HEK293T (cell line): ENCODE measurements at regions not wholly inside any gene's neighbourhood (a gene's known extent, or its start where the extent isn't known, plus 50 kb on each side); places are given as distances from the start of the nearest gene placed in this dataset.

Source experiments
- CTCF ChIA-PET: fragments of 350-600 bp; formaldehyde crosslinking; extraction: SDS; loops from one replicate; lab custom pipeline; 2021; ENCODE audit warnings: antibody characterized with exemption, inconsistent platforms; lab: Yijun Ruan, JAX
- POLR2A ChIA-PET: fragments of 350-600 bp; formaldehyde crosslinking; extraction: SDS; loops from one replicate; lab custom pipeline; 2020; ENCODE audit warnings: antibody characterized with exemption, inconsistent platforms; lab: Yijun Ruan, JAX
- DNase-seq: peaks from one replicate; pipeline ENCODE4 v3.0.0; 2012; ENCODE audit warnings: mixed read lengths; ENCODE audit errors: extremely low spot score
- ARNT ChIP-seq: fragments of 450-650 bp; IDR thresholded peaks from 2 replicates; pipeline ENCODE4 v1.6.1; 2017; ENCODE audit warnings: mild to moderate bottlenecking
- BHLHE40 ChIP-seq: fragments of 450-650 bp; IDR thresholded peaks from 2 replicates; pipeline ENCODE4 v1.6.1; 2016; ENCODE audit warnings: mild to moderate bottlenecking, moderate library complexity, borderline replicate concordance
- CTBP1 ChIP-seq: fragments of 450-650 bp; IDR thresholded peaks from 2 replicates; pipeline ENCODE4 v1.6.1; 2016; ENCODE audit warnings: borderline replicate concordance
- ELF4 ChIP-seq: fragments of 450-650 bp; IDR thresholded peaks from 2 replicates; pipeline ENCODE4 v1.6.1; 2017; ENCODE audit warnings: antibody characterized with exemption
- FOXA1 ChIP-seq: fragments of 450-650 bp; IDR thresholded peaks from 2 replicates; pipeline ENCODE4 v1.6.1; 2016; ENCODE audit warnings: mild to moderate bottlenecking
- FOXK2 ChIP-seq: fragments of 450-650 bp; IDR thresholded peaks from 2 replicates; pipeline ENCODE4 v1.6.1; 2016; ENCODE audit warnings: mild to moderate bottlenecking
- FOXM1 ChIP-seq: fragments of 450-650 bp; IDR thresholded peaks from 2 replicates; pipeline ENCODE4 v1.6.1; 2017; ENCODE audit warnings: mild to moderate bottlenecking, borderline replicate concordance
- HDGF ChIP-seq: fragments of 450-650 bp; IDR thresholded peaks from 2 replicates; pipeline ENCODE4 v1.6.1; 2017; ENCODE audit warnings: antibody characterized with exemption, borderline replicate concordance
- L3MBTL2 ChIP-seq: fragments of 450-650 bp; conservative IDR thresholded peaks from 2 replicates; pipeline ENCODE4 v1.6.1; 2016; ENCODE audit warnings: mild to moderate bottlenecking
- LEF1 ChIP-seq: fragments of 450-650 bp; IDR thresholded peaks from 2 replicates; pipeline ENCODE4 v1.6.1; 2017; ENCODE audit warnings: mild to moderate bottlenecking, borderline replicate concordance
- NFRKB ChIP-seq: fragments of 450-650 bp; IDR thresholded peaks from 2 replicates; pipeline ENCODE4 v1.6.1; 2016; ENCODE audit warnings: mild to moderate bottlenecking, moderate library complexity
- SP1 ChIP-seq: fragments of 450-650 bp; IDR thresholded peaks from 2 replicates; pipeline ENCODE4 v1.6.1; 2017
- SUZ12 ChIP-seq: fragments of 450-650 bp; IDR thresholded peaks from 2 replicates; pipeline ENCODE4 v1.6.1; 2016; ENCODE audit warnings: mild to moderate bottlenecking
- TARDBP ChIP-seq: fragments of 450-650 bp; IDR thresholded peaks from 2 replicates; pipeline ENCODE4 v1.6.1; 2016
- ZNF384 ChIP-seq: fragments of 450-650 bp; IDR thresholded peaks from 2 replicates; pipeline ENCODE4 v1.6.1; 2016
- TF ChIP-seq, protein P1 (sequence below): fragments of 450-650 bp; IDR thresholded peaks from 2 replicates; pipeline ENCODE4 v1.6.1; 2016

DNA sequence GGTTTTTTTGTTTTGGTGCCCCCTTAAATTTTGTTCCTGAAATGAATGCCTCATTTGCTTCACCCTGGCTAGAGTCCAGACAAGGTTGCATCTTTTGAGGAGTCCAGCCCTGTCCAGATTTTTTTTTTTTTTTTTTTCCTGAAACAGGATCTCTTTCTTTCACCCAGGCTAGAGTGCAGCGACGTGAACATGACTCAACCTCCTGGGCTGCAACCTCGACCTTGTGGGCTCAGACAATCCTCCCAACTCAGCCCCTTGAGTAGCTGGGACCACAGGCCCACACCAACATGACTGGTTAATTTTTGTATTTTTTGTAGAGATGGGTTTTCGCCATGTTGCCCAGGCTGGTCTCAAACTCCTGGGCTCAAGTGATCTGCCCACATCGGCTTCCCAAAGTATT, 469.0 kb upstream of the BRINP1 start:
- ChIA-PET POLR2A (no interaction called here), CTCF (no interaction called here)
- TF ChIP-seq BHLHE40 (no peak), CTBP1 (no peak), SP1 (no peak), ZNF384 (no peak), ELF4 (no peak)
- DNase-seq: no peak

DNA sequence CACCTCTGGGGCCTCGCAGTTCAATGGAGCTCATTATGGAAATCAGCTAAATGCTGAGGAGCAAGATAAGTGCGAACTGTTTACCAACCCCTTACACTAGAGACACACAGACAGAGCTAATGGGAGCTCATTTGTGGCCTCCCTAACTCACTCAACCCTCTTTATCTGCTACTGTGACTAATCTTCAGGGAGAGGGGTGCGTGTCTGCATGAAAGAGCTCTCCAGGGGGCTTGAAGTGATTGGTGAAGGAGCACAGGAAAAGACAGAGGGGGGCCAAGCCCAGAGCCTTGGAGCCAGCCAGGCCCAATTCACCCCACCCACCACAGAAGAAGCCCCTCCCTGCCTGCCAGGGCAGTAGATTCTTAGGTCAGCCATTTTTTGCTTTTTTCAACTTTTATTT, 466.8 kb upstream of the BRINP1 start:
- TF ChIP-seq TARDBP (no peak), ELF4 (no peak), SUZ12 (no peak), SP1 (no peak), FOXA1 (no peak), NFRKB (no peak), ZNF384 (no peak), FOXM1 (no peak), BHLHE40 (no peak), LEF1 (no peak), FOXK2 (no peak)
- TF ChIP-seq, protein P1, sequence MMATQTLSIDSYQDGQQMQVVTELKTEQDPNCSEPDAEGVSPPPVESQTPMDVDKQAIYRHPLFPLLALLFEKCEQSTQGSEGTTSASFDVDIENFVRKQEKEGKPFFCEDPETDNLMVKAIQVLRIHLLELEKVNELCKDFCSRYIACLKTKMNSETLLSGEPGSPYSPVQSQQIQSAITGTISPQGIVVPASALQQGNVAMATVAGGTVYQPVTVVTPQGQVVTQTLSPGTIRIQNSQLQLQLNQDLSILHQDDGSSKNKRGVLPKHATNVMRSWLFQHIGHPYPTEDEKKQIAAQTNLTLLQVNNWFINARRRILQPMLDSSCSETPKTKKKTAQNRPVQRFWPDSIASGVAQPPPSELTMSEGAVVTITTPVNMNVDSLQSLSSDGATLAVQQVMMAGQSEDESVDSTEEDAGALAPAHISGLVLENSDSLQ: no peak
- POLR2A ChIA-PET: no interaction called here

GRCh38 chr9:119834064-119834620, 464.9 kb upstream of the BRINP1 start:
- TF ChIP-seq HDGF (no peak), FOXA1 (no peak), ZNF384 (no peak), LEF1 (no peak), L3MBTL2 (no peak), TARDBP (no peak), FOXK2 (no peak), CTBP1 (no peak), FOXM1 (no peak), ELF4 (no peak), SUZ12 (no peak), BHLHE40 (no peak), SP1 (no peak), NFRKB (no peak)
- CTCF ChIA-PET: no interaction called here
- POLR2A ChIA-PET: no interaction called here
- DNase-seq: no peak

More for the DNA sequence above, 466.8 kb upstream of the BRINP1 start:
- CTCF ChIA-PET: no interaction called here
- DNase-seq: no peak

GRCh38 chr9:119831309-119831708, 462.1 kb upstream of the BRINP1 start:
- DNase-seq: no peak
- CTCF ChIA-PET: no interaction called here
- POLR2A ChIA-PET: no interaction called here
- TF ChIP-seq HDGF (no peak), FOXM1 (no peak), ARNT (no peak), ELF4 (no peak), BHLHE40 (no peak), FOXA1 (no peak), SUZ12 (no peak)
- TF ChIP-seq, protein P1: no peak

DNA sequence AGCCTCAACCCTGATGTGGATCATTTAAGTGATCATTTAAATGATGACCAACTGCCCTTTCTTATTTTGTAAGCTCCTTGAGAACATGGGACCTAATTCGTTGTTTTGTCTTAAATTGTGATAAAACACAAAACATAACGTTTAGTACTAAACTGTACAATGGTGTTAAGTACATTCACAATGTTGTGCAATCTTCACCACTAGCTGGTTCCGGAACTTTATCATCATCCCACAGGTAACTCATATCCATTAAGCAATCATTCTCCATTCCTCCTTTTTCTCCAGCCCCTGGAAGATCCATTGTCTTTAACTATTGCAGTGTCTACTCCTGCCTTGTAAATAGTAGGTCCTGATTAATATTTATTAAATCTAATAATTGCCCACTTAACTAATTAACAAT, 460.5 kb upstream of the BRINP1 start:
- ChIA-PET POLR2A (no interaction called here), CTCF (no interaction called here)
- TF ChIP-seq SP1 (no peak), BHLHE40 (no peak), FOXM1 (no peak), FOXK2 (no peak), L3MBTL2 (no peak), FOXA1 (no peak), ZNF384 (no peak), NFRKB (no peak), ARNT (no peak), TARDBP (no peak), CTBP1 (no peak), LEF1 (no peak), ELF4 (no peak), SUZ12 (no peak), HDGF (no peak)
- TF ChIP-seq, protein P1: no peak
- no peak for DNase-seq

- ChIA-PET CTCF (no interaction called here), POLR2A (no interaction called here)
- DNase-seq: no peak
- TF ChIP-seq L3MBTL2 (no peak), HDGF (no peak), SP1 (no peak), ELF4 (no peak), BHLHE40 (no peak), FOXK2 (no peak), ZNF384 (no peak), TARDBP (no peak), NFRKB (no peak), ARNT (no peak), SUZ12 (no peak), FOXM1 (no peak), LEF1 (no peak), FOXA1 (no peak), CTBP1 (no peak)
- TF ChIP-seq, protein P1: no peak
These were observed 460.0 kb upstream of the BRINP1 start for GRCh38 chr9:119829186-119829585.
